Epidermal melanocyte (primary cell): ENCODE measurements at regions not wholly inside any gene's neighbourhood (a gene's known extent, or its start where the extent isn't known, plus 50 kb on each side); places are given as distances from the start of the nearest gene placed in this dataset.
"Not testable (repeated sequence)": the region's sequence is repeated elsewhere in the genome, so short reads cannot be mapped to it uniquely, and the experiment has no call there.

ENCODE experiments used
- DNase-seq: peaks from one replicate; pipeline ENCODE4 v3.0.0; 2011; ENCODE audit warnings: low spot score; ENCODE audit not compliant: insufficient read length

DNA sequence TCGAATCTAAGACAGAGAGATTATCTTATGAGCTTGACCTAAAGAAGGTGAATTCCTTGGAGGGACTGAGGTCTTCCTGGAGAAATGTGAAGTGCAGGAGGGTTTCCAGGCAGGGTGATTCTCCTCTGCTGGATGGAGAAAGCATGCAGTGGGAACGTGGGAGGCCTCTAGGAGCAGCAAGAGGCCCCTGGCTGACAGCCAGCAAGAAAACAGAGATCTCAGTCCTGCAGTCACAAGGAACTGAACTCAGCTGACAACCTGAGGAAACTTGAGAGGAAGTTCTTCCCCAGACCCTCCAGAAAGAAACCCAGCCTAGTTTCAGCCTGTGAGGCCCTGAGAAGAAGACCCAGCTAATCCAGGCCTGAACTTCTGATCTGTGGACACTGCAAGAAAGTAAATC, 345.9 kb downstream of the FAM72C start:
- no peak for DNase-seq

DNA sequence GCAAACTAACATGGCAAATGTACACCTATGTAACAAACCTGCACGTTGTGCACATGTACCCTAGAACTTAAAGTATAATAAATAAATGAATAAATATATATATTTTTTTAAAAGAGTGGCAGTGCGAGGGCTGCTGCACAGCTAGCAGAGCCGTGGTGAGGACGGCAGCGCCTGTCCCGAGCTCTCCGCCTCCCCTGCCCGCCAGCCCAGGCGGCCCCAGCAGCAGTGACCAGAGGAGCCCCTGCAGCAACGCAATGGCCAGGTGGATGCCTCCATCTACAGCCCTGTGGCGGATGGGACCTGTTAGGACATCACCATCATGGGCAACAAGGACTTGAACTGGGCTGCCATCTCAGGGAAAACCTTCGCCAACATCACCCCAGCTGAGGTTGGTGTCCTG, 351.9 kb downstream of the FAM72C start:
- DNase-seq: no peak

- DNase-seq: no peak
Measured at GRCh38 chr1:143611159-143611558, 360.6 kb downstream of the FAM72C start.

DNA sequence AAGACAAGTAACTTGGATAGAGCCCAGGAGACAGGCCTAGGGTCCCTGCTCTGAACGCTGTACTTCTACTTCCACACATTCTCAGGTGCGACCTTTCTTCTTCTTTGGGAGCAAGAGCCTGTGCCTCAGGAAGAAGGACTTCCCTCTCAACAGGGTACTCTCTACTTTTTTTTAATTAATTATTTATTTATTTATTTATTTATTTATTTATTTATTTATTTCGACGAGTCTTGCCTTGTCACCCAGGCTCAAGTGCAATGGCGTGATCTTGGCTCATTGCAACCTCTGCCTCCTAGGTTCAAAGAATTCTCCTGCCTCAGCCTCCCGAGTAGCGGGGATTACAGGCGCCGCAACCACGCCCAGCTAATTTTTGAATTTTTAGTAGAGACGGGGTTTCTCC, 361.6 kb downstream of the FAM72C start:
- DNase-seq: no peak

GRCh38 chr1:143604887-143605286, 366.9 kb downstream of the FAM72C start:
- no peak for DNase-seq

DNA sequence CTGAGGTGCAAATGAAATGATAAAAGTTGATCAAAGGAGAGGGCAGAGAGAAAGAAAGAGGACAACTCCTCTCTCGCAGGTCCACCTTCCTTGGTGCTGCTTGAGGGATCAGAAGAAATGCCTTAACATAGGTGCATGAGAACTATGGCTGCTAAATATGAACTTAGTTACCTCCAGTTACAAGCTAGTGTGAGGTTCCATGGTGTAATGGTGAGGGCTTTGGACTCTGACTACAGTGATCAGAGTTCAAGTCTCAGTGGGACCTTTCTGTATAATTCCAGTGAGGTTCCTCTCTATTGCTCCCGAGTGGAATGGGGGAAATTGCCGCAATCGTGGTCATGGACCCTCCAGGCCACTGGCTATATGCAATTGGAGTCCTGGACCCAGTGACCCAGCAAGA, 387.3 kb downstream of the FAM72C start:
- no peak for DNase-seq

- no peak for DNase-seq
Measured at GRCh38 chr1:143574891-143575520, 396.8 kb downstream of the FAM72C start.

GRCh38 chr1:143572661-143573060, 399.1 kb downstream of the FAM72C start:
- DNase-seq: not testable (repeated sequence)

- DNase-seq: not testable (repeated sequence)
Measured at GRCh38 chr1:143563761-143564160, 408.0 kb downstream of the FAM72C start.

DNA sequence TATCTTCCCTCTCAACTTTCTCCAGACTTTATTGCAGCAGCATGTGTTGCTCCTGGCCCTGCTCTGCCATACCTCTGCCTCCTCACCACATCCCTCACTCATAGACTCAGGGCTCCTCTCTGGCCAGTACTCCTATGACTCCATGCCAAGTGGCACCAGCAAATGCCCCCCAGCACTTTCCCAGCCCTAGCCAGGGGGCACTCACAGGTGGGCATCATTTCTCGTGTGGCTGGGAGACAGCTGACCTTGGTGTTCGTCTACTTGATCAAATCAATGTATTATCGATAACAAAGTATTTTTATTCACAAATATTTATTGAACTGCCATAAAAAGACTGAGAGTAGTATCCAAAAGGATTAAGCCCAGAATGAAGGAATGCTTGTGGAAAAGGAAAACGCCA, 418.2 kb downstream of the FAM72C start:
- no peak for DNase-seq

GRCh38 chr1:143504703-143505102, 467.1 kb downstream of the FAM72C start:
- not testable (repeated sequence) for DNase-seq

GRCh38 chr1:143504080-143504479, 467.7 kb downstream of the FAM72C start:
- not testable (repeated sequence) for DNase-seq

GRCh38 chr1:143503048-143503447, 468.7 kb downstream of the FAM72C start:
- not testable (repeated sequence) for DNase-seq

DNA sequence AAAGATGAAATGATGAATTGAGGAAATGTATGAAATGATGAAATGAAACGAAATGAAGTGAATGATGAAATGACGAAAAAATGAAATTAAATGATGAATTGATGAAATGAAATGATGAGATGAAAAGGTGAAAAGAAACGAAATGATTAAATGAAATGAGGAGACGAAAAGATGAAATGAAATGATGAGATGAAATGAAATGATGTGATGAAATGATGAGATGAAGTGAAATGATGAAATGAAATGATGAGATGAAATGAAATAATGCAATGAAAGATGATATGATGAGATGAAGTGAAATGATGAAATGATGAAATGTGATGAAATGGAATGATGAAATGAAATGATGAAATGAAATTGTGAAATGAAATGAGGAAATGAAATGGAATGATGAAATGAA, 469.7 kb downstream of the FAM72C start:
- DNase-seq: not testable (repeated sequence)

- DNase-seq: not testable (repeated sequence)
Measured at GRCh38 chr1:143498059-143498749, 473.6 kb downstream of the FAM72C start.

GRCh38 chr1:143497374-143497747, 474.4 kb downstream of the FAM72C start:
- DNase-seq: no peak

DNA sequence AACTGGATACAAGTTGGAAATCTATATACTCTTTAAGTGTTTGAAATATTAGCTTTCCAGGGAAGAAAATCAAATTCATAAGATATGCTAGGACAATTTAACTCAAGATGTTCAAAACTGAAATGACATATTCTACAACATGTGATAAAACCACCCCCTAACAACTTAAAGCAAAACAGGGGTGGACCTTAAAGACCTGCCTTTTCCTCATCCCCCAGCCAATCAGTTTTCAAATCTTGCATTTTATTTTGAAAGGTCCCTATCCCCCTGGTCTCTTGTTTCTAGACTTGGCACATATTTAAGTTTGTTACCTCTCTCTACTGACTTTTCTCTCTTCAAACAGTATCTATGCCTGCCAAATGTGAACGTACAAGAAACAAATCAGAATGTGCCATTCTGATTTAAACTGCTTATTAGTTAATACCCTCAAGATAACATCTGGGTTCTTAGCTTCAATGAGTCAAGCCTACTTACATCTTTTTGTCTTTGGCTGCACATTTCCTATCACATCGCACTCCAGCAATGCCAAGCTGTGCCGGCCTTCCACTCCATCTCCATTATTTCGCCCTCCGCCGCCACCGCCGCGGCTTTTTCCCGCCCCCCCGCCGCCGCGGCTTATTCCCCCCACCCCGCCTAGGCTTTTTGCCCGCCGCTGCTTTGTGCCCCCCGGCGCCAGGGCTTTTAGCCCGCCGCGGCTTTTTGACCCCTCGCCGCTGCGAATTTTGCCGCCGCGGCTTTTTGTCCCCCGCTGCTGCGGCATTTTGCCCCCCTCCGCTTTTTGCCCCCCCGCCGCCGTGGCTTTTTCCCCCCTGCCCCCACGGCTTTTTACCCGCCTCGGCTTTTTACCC, 475.0 kb downstream of the FAM72C start:
- not testable (repeated sequence) for DNase-seq
